HCEC 1CT (cell line): ENCODE measurements at regions not wholly inside any gene's neighbourhood (a gene's known extent, or its start where the extent isn't known, plus 50 kb on each side); places are given as distances from the start of the nearest gene placed in this dataset.
"Not testable (repeated sequence)": the region's sequence is repeated elsewhere in the genome, so short reads cannot be mapped to it uniquely, and the experiment has no call there.

Source experiments
- DNase-seq: peaks from one replicate; pipeline ENCODE4 v3.0.0-alpha.2; 2017

- DNase-seq: no peak
These were observed 1635.4 kb upstream of the FLRT2 start for GRCh38 chr14:83894568-83894967.

- not testable (repeated sequence) for DNase-seq
These were observed 1631.4 kb upstream of the FLRT2 start for GRCh38 chr14:83898558-83898957.

GRCh38 chr14:83899706-83900105, 1630.2 kb upstream of the FLRT2 start:
- no peak for DNase-seq

- no peak for DNase-seq
These were observed 1624.8 kb upstream of the FLRT2 start for GRCh38 chr14:83905157-83905556.

- DNase-seq: no peak
These were observed 1621.5 kb upstream of the FLRT2 start for GRCh38 chr14:83908419-83908818.

- no peak for DNase-seq
These were observed 1620.4 kb upstream of the FLRT2 start for GRCh38 chr14:83909507-83909906.

- DNase-seq: no peak
These were observed 1617.8 kb upstream of the FLRT2 start for GRCh38 chr14:83912032-83912642.

- DNase-seq: peak; percentile 1
These were observed 1616.5 kb upstream of the FLRT2 start for GRCh38 chr14:83913476-83913875.

- no peak for DNase-seq
These were observed 1611.4 kb upstream of the FLRT2 start for GRCh38 chr14:83918546-83918945.

- DNase-seq: not testable (repeated sequence)
These were observed 1610.3 kb upstream of the FLRT2 start for GRCh38 chr14:83919675-83920074.

GRCh38 chr14:83923842-83924241, 1606.1 kb upstream of the FLRT2 start:
- no peak for DNase-seq

- DNase-seq: no peak
These were observed 1605.7 kb upstream of the FLRT2 start for GRCh38 chr14:83924259-83924658.

GRCh38 chr14:83940253-83940652, 1589.7 kb upstream of the FLRT2 start:
- no peak for DNase-seq

GRCh38 chr14:83958359-83958758, 1571.6 kb upstream of the FLRT2 start:
- DNase-seq: no peak

- DNase-seq: no peak
These were observed 1569.0 kb upstream of the FLRT2 start for GRCh38 chr14:83960832-83961512.

- DNase-seq: no peak
These were observed 1559.9 kb upstream of the FLRT2 start for GRCh38 chr14:83969998-83970397.

- DNase-seq: no peak
These were observed 1557.3 kb upstream of the FLRT2 start for GRCh38 chr14:83972631-83973030.

GRCh38 chr14:83974647-83975163, 1555.2 kb upstream of the FLRT2 start:
- no peak for DNase-seq

- no peak for DNase-seq
These were observed 1554.5 kb upstream of the FLRT2 start for GRCh38 chr14:83975435-83975834.

- DNase-seq: peak; percentile 58
These were observed 1553.8 kb upstream of the FLRT2 start for GRCh38 chr14:83975841-83976770.

GRCh38 chr14:83977583-83977982, 1552.4 kb upstream of the FLRT2 start:
- no peak for DNase-seq

- DNase-seq: not testable (repeated sequence)
These were observed 1548.2 kb upstream of the FLRT2 start for GRCh38 chr14:83981676-83982258.

GRCh38 chr14:83988275-83988674, 1541.7 kb upstream of the FLRT2 start:
- DNase-seq: peak; percentile 15
